ENCODE measurements at regions not wholly inside any gene's neighbourhood (a gene's known extent, or its start where the extent isn't known, plus 50 kb on each side); places are given as distances from the start of the nearest gene placed in this dataset.

GRCh38 chr18:27865431-27865830 is 311.5 kb downstream of the CDH2 start:
- Histone ChIP-seq H2BK5ac (ENCODE audit: insufficient read length, low read length) (no peak overlapping the region), H2AFZ (ENCODE audit: low read length) (no peak overlapping the region), H2AK5ac (ENCODE audit: insufficient read length, low read length) (no peak overlapping the region), H4K8ac (replicated peaks; ENCODE audit: insufficient read length, low read depth, low read length) (no peak overlapping the region), H2BK120ac (ENCODE audit: low read depth, low read length, poor library complexity, severe bottlenecking) (no peak overlapping the region), H3K4ac (ENCODE audit: low read depth, low read length) (no peak overlapping the region), H3K79me1 (ENCODE audit: insufficient read depth, low read depth, low read length, poor library complexity, severe bottlenecking) (no peaks in the 10 kb centered on the region), H3T11ph (ENCODE audit: low read length) (no peak overlapping the region), H4K91ac (ENCODE audit: insufficient read length, low read depth, low read length) (no peak overlapping the region), H3K9ac (ENCODE audit: extremely low read depth, insufficient read length, low read length) (no peak overlapping the region), H3K4me2 (ENCODE audit: insufficient read depth, insufficient read length, low read length) (no peak overlapping the region), H2BK15ac (ENCODE audit: low read depth, low read length) (no peak overlapping the region), H3K23ac (ENCODE audit: insufficient read length, low read depth, low read length) (no peak overlapping the region), H3K27ac (ENCODE audit: insufficient read length, low read depth, low read length) (no peak overlapping the region), H2BK20ac (ENCODE audit: low read depth, low read length, poor library complexity, severe bottlenecking) (no peak overlapping the region), H3K56ac (ENCODE audit: insufficient read length, low read depth, low read length) (no peak overlapping the region), H4K20me1 (ENCODE audit: control insufficient read depth, insufficient read depth, insufficient read length) (no peaks in the 10 kb centered on the region), H3K9me3 (ENCODE audit: control insufficient read depth, low read depth, low read length) (no peaks in the 10 kb centered on the region), H3K18ac (ENCODE audit: insufficient read length, low read depth, low read length) (no peak overlapping the region), H3K14ac (ENCODE audit: insufficient read depth, low read length) (no peak overlapping the region), H3K79me2 (ENCODE audit: insufficient read depth, low read length) (no peaks in the 10 kb centered on the region), H3K27me3 (ENCODE audit: insufficient read depth, low read length) (no peaks in the 10 kb centered on the region), H3K4me1 (ENCODE audit: insufficient read depth, low read length) (no peaks in the 10 kb centered on the region), H2BK12ac (ENCODE audit: insufficient read length, low read depth, low read length) (no peak overlapping the region), H3K23me2 (ENCODE audit: insufficient read length, low read depth, low read length, poor library complexity, severe bottlenecking) (no peaks in the 10 kb centered on the region), H4K5ac (ENCODE audit: insufficient read length, low read depth, low read length) (no peak overlapping the region)
- no peaks in the 10 kb centered on the region for H3K36me3 Mint-ChIP-seq (ENCODE audit: insufficient read depth in 1 of 3, low read depth in 3 of 3)
- H3K4me1 Mint-ChIP-seq = no peaks in the 10 kb centered on the region
- no peaks in the 10 kb centered on the region for H3K27me3 Mint-ChIP-seq (ENCODE audit: low read depth)
- DNase-seq = no peak
- no peaks in the 10 kb centered on the region for H3K9me3 Mint-ChIP-seq
- no CpG with 5 or more reads among the region's 1 CpG for WGBS (ENCODE audit: extremely low coverage, insufficient read length, low lambda C conversion rate)
- H3K27ac Mint-ChIP-seq = no peak overlapping the region
- TF ChIP-seq CTCF (conservative IDR thresholded peaks at IDR 0.05) = no peak
- H3K4me3 Mint-ChIP-seq = no peak overlapping the region
